GM12891 (cell line): ENCODE measurements at regions not wholly inside any gene's neighbourhood (a gene's known extent, or its start where the extent isn't known, plus 50 kb on each side); places are given as distances from the start of the nearest gene placed in this dataset.
"Not testable (repeated sequence)": the region's sequence is repeated elsewhere in the genome, so short reads cannot be mapped to it uniquely, and the experiment has no call there.

ENCODE experiments used
- DNase-seq: peaks from one replicate; pipeline ENCODE4 v3.0.0; 2011; ENCODE audit warnings: low spot score; ENCODE audit not compliant: insufficient read length
- FAIRE-seq: peaks from 2 replicates; lab custom pipeline; 2011; peaks lifted over from hg19 to GRCh38; lab: Jason Lieb, UNC
- PAX5 ChIP-seq: IDR thresholded peaks from 2 replicates; pipeline ENCODE4 v1.6.1; 2011; ENCODE audit warnings: low read length, moderate library complexity, mild to moderate bottlenecking; ENCODE audit not compliant: insufficient read depth, severe bottlenecking
- POLR2A ChIP-seq: IDR thresholded peaks from 2 replicates; pipeline ENCODE4 v1.6.1; 2011; ENCODE audit warnings: low read depth, low read length, control low read depth
- POLR2AphosphoS5 ChIP-seq: IDR thresholded peaks from 2 replicates; pipeline ENCODE4 v1.6.1; 2011; ENCODE audit warnings: low read depth, low read length, control low read depth
- POU2F2 ChIP-seq: IDR thresholded peaks from 2 replicates; pipeline ENCODE4 v1.6.1; 2011; ENCODE audit warnings: low read depth, mild to moderate bottlenecking, control low read depth, low read length, moderate library complexity
- SPI1 ChIP-seq: IDR thresholded peaks from 2 replicates; pipeline ENCODE4 v1.6.1; 2011; ENCODE audit warnings: low read depth, low read length, control low read depth
- TAF1 ChIP-seq: IDR thresholded peaks from 2 replicates; pipeline ENCODE4 v1.6.1; 2011; ENCODE audit warnings: low read depth, low read length, control low read depth

GRCh38 chr6:85945459-85946185 lies 302.9 kb upstream of the SYNCRIP start:
- DNase-seq (no peak), FAIRE-seq (no peak)
- TF ChIP-seq TAF1 (no peak), SPI1 (no peak), POU2F2 (no peak), POLR2A (no peak), PAX5 (no peak), POLR2AphosphoS5 (no peak)

- TF ChIP-seq POLR2AphosphoS5 (no peak), POU2F2 (no peak), SPI1 (no peak), TAF1 (no peak)
- FAIRE-seq: no peak
- DNase-seq: no peak
These were observed 302.1 kb upstream of the SYNCRIP start for GRCh38 chr6:85944776-85945175.

GRCh38 chr6:85942844-85943243 lies 300.2 kb upstream of the SYNCRIP start:
- TF ChIP-seq SPI1 (peak; percentile 63), PAX5 (no peak)
- DNase-seq (no peak), FAIRE-seq (no peak)

GRCh38 chr6:85936916-85937315 lies 294.2 kb upstream of the SYNCRIP start:
- DNase-seq (no peak), FAIRE-seq (no peak)
- TF ChIP-seq SPI1: no peak
- no peak for TF ChIP-seq POLR2A
- no peak for TF ChIP-seq POU2F2
- TF ChIP-seq TAF1: no peak
- no peak for TF ChIP-seq PAX5
- no peak for TF ChIP-seq POLR2AphosphoS5

- DNase-seq (no peak), FAIRE-seq (peak; percentile 85)
- TF ChIP-seq SPI1 (no peak), POLR2A (no peak), POU2F2 (no peak), POLR2AphosphoS5 (no peak), PAX5 (no peak), TAF1 (no peak)
These were observed 280.3 kb upstream of the SYNCRIP start for GRCh38 chr6:85923013-85923430.

- no peak for DNase-seq
- TF ChIP-seq POLR2AphosphoS5: no peak
- no peak for TF ChIP-seq POU2F2
- no peak for TF ChIP-seq POLR2A
- no peak for TF ChIP-seq SPI1
- TF ChIP-seq TAF1: no peak
- no peak for TF ChIP-seq PAX5
- FAIRE-seq: no peak
These were observed 278.1 kb upstream of the SYNCRIP start for GRCh38 chr6:85920782-85921181.

GRCh38 chr6:85917522-85917921 lies 274.8 kb upstream of the SYNCRIP start:
- FAIRE-seq (no peak), DNase-seq (no peak)
- TF ChIP-seq POLR2A: no peak
- no peak for TF ChIP-seq TAF1

- TF ChIP-seq SPI1 (no peak), PAX5 (no peak), POLR2AphosphoS5 (no peak), POLR2A (no peak), TAF1 (no peak), POU2F2 (no peak)
- DNase-seq: no peak
- FAIRE-seq: no peak
These were observed 270.3 kb upstream of the SYNCRIP start for GRCh38 chr6:85913001-85913400.

- FAIRE-seq: no peak
- no peak for TF ChIP-seq PAX5
- TF ChIP-seq POLR2A: no peak
- no peak for TF ChIP-seq POLR2AphosphoS5
- TF ChIP-seq POU2F2: no peak
- no peak for TF ChIP-seq SPI1
- TF ChIP-seq TAF1: no peak
- DNase-seq: no peak
These were observed 269.9 kb upstream of the SYNCRIP start for GRCh38 chr6:85912582-85912981.

GRCh38 chr6:85911067-85911466 lies 268.4 kb upstream of the SYNCRIP start:
- no peak for FAIRE-seq
- DNase-seq: no peak
- TF ChIP-seq POLR2A: no peak
- TF ChIP-seq SPI1: no peak
- no peak for TF ChIP-seq POLR2AphosphoS5
- no peak for TF ChIP-seq POU2F2
- no peak for TF ChIP-seq TAF1
- TF ChIP-seq PAX5: no peak

- DNase-seq, FAIRE-seq: not testable (repeated sequence)
These were observed 265.4 kb upstream of the SYNCRIP start for GRCh38 chr6:85908120-85908519.
